Panc1 (cell line): ENCODE measurements at regions not wholly inside any gene's neighbourhood (a gene's known extent, or its start where the extent isn't known, plus 50 kb on each side); places are given as distances from the start of the nearest gene placed in this dataset.

ENCODE experiments used
- CTCF ChIP-seq: fragments of 450-650 bp; IDR thresholded peaks from 2 replicates; pipeline ENCODE4 v1.5.1; 2017; ENCODE audit warnings: mild to moderate bottlenecking
- POLR2AphosphoS5 ChIP-seq: IDR thresholded peaks from 2 replicates; pipeline ENCODE4 v1.6.1; 2012; ENCODE audit warnings: mild to moderate bottlenecking, low read depth, low read length, moderate library complexity
- REST ChIP-seq, 2 experiments: IDR thresholded peaks; 2 replicates each; pipeline ENCODE4 v1.6.1; 2011 to 2012; ENCODE audit warnings: low read depth in 2 of 2, control low read depth in 1 of 2, low read length in 1 of 2, mild to moderate bottlenecking in 1 of 2, moderate library complexity in 1 of 2; ENCODE audit not compliant: insufficient read depth in 1 of 2
- SIN3A ChIP-seq: IDR thresholded peaks from 2 replicates; pipeline ENCODE4 v1.6.1; 2012; ENCODE audit warnings: low read depth, mild to moderate bottlenecking, low read length, moderate library complexity, borderline replicate concordance; ENCODE audit not compliant: insufficient read depth
- TCF7L2 ChIP-seq: IDR thresholded peaks from 2 replicates; pipeline ENCODE4 v1.6.1; 2011; ENCODE audit warnings: mild to moderate bottlenecking, low read depth, low read length, inconsistent platforms

- no peak for TF ChIP-seq CTCF
- TF ChIP-seq REST (IDR thresholded peaks at IDR 0.05; ENCODE audit: insufficient read depth in 1 of 2, low read depth in 2 of 2, low read length in 1 of 2), result no peak
- no peak for TF ChIP-seq POLR2AphosphoS5
- TF ChIP-seq SIN3A, result no peak
- TF ChIP-seq TCF7L2, result no peak
Measured at GRCh38 chr13:61765181-61765742, 349.6 kb upstream of the PCDH20 start.
